GM23338 (cell line): ENCODE measurements at regions not wholly inside any gene's neighbourhood (a gene's known extent, or its start where the extent isn't known, plus 50 kb on each side); places are given as distances from the start of the nearest gene placed in this dataset.

Experiments
- ATAC-seq: fragments of 200-7000 bp; cut with Tn5 transposase; 3 replicates; pipeline ENCODE4 v1.9.1; 2020
- DNase-seq: peaks from one replicate; pipeline ENCODE4 v3.0.0-alpha.2; 2015; ENCODE audit warnings: low spot score
- H2AFZ ChIP-seq: fragments of 200-600 bp; sonication (generic); 2 replicates; pipeline ENCODE4 v1.8.0; 2016; ENCODE audit warnings: antibody characterized with exemption, mild to moderate bottlenecking, moderate library complexity
- H3F3A ChIP-seq: fragments of 200-600 bp; sonication (generic); replicated peaks from 2 replicates; pipeline ENCODE4 v1.8.0; 2017; ENCODE audit warnings: antibody characterized with exemption, mixed run types, low read depth
- H3K27ac ChIP-seq: fragments of 200-600 bp; sonication (generic); 2 replicates; pipeline ENCODE4 v1.6.1; 2016; ENCODE audit warnings: low read depth
- H3K27me3 ChIP-seq: fragments of 200-600 bp; sonication (generic); 2 replicates; pipeline ENCODE4 v1.8.0; 2016; ENCODE audit warnings: mild to moderate bottlenecking, mixed run types, moderate library complexity; ENCODE audit not compliant: insufficient read depth
- H3K36me3 ChIP-seq: fragments of 200-600 bp; sonication (generic); 2 replicates; pipeline ENCODE4 v1.8.0; 2016; ENCODE audit warnings: mild to moderate bottlenecking; ENCODE audit not compliant: insufficient read depth
- H3K4me1 ChIP-seq: fragments of 200-600 bp; sonication (generic); 2 replicates; pipeline ENCODE4 v1.8.0; 2016; ENCODE audit warnings: mild to moderate bottlenecking, moderate library complexity; ENCODE audit not compliant: insufficient read depth
- H3K4me2 ChIP-seq: fragments of 200-600 bp; sonication (generic); 2 replicates; pipeline ENCODE4 v1.7.1; 2017; ENCODE audit warnings: mixed run types
- H3K4me3 ChIP-seq: fragments of 200-600 bp; sonication (generic); 2 replicates; pipeline ENCODE4 v1.6.1; 2016; ENCODE audit warnings: mixed run types
- H3K79me2 ChIP-seq: fragments of 200-600 bp; sonication (generic); replicated peaks from 2 replicates; pipeline ENCODE4 v1.8.0; 2017; ENCODE audit warnings: mild to moderate bottlenecking; ENCODE audit not compliant: insufficient read depth
- H3K9me2 ChIP-seq: fragments of 200-600 bp; sonication (generic); 2 replicates; pipeline ENCODE4 v1.8.0; 2017; ENCODE audit not compliant: insufficient read depth
- H4K20me1 ChIP-seq: fragments of 200-600 bp; sonication (generic); replicated peaks from 2 replicates; pipeline ENCODE4 v1.8.0; 2017; ENCODE audit warnings: mild to moderate bottlenecking; ENCODE audit not compliant: insufficient read depth
- H3K27ac Mint-ChIP-seq: 2 replicates; pipeline ENCODE4 v1.8.0; 2020; ENCODE audit warnings: inconsistent platforms, mild to moderate bottlenecking, moderate library complexity, mixed read lengths
- H3K27me3 Mint-ChIP-seq: 3 replicates; pipeline ENCODE4 v1.8.0; 2022; ENCODE audit warnings: low read depth, mild to moderate bottlenecking, moderate library complexity, mixed read lengths, inconsistent platforms; ENCODE audit not compliant: insufficient read depth, poor library complexity
- H3K36me3 Mint-ChIP-seq: 3 replicates; pipeline ENCODE4 v1.8.0; 2021; ENCODE audit warnings: low read depth, mild to moderate bottlenecking, inconsistent platforms, moderate library complexity, mixed read lengths
- H3K4me1 Mint-ChIP-seq: 3 replicates; pipeline ENCODE4 v1.8.0; 2020; ENCODE audit warnings: mild to moderate bottlenecking, inconsistent platforms, mixed read lengths
- H3K4me3 Mint-ChIP-seq: 3 replicates; pipeline ENCODE4 v1.8.0; 2021; ENCODE audit warnings: moderate library complexity, mild to moderate bottlenecking, inconsistent platforms, mixed read lengths
- H3K9me3 Mint-ChIP-seq: 3 replicates; pipeline ENCODE4 v1.8.0; 2020; ENCODE audit warnings: moderate library complexity, mild to moderate bottlenecking, inconsistent platforms, mixed read lengths
- CREB1 ChIP-seq: fragments of 250-450 bp; sonication (Bioruptor Pico); IDR thresholded peaks from 2 replicates; pipeline ENCODE4 v1.5.0; 2020; ENCODE audit warnings: low read depth, mild to moderate bottlenecking, moderate library complexity
- CTCF ChIP-seq, 2 experiments: fragments of 200-600 bp in 1 of 2; sonication (generic) in 1 of 2; conservative IDR thresholded peaks; 2 replicates each; pipeline versions ENCODE4 v1.5.1 to v1.6.1; 2016 to 2017; ENCODE audit warnings: antibody characterized with exemption in 2 of 2, low read depth in 2 of 2, mild to moderate bottlenecking in 2 of 2, moderate library complexity in 1 of 2
- EZH2 ChIP-seq: fragments of 200-600 bp; sonication (generic); IDR thresholded peaks from one replicate; pipeline ENCODE4 v1.8.0; 2017; ENCODE audit warnings: antibody characterized with exemption, mild to moderate bottlenecking, low read depth; ENCODE audit not compliant: unreplicated experiment
- EZH2phosphoT487 ChIP-seq: fragments of 200-600 bp; sonication (generic); IDR thresholded peaks from one replicate; pipeline ENCODE4 v1.8.1; 2018; ENCODE audit warnings: antibody characterized with exemption; ENCODE audit not compliant: unreplicated experiment
- JUNB ChIP-seq: IDR thresholded peaks from one replicate; pipeline ENCODE4 v1.6.1; 2016; ENCODE audit warnings: antibody characterized with exemption; ENCODE audit not compliant: unreplicated experiment
- NANOG ChIP-seq: IDR thresholded peaks from 2 replicates; pipeline ENCODE4 v1.6.1; 2016; ENCODE audit warnings: antibody characterized with exemption, borderline replicate concordance
- POLR2AphosphoS5 ChIP-seq: IDR thresholded peaks from 2 replicates; pipeline ENCODE4 v1.6.1; 2016; ENCODE audit warnings: antibody characterized with exemption, low read depth
- REST ChIP-seq: IDR thresholded peaks from one replicate; pipeline ENCODE4 v1.6.1; 2018; ENCODE audit warnings: antibody characterized with exemption; ENCODE audit not compliant: unreplicated experiment
- STAT1 ChIP-seq: IDR thresholded peaks from one replicate; pipeline ENCODE4 v1.6.1; 2016; ENCODE audit warnings: antibody characterized with exemption; ENCODE audit not compliant: unreplicated experiment
- ZNF114 ChIP-seq: fragments of 250-450 bp; sonication (Bioruptor Pico); IDR thresholded peaks from 2 replicates; pipeline ENCODE4 v1.5.0; 2020; ENCODE audit warnings: mild to moderate bottlenecking, moderate library complexity
- ZNF331 ChIP-seq: fragments of 250-450 bp; sonication (Bioruptor Pico); IDR thresholded peaks from 2 replicates; pipeline ENCODE4 v1.5.0; 2020; ENCODE audit warnings: low read depth, mild to moderate bottlenecking, moderate library complexity
- ZNF462 ChIP-seq: fragments of 250-450 bp; sonication (Bioruptor Pico); IDR thresholded peaks from 2 replicates; pipeline ENCODE4 v1.5.0; 2020; ENCODE audit warnings: mild to moderate bottlenecking, moderate library complexity
- TF ChIP-seq, protein P1 (sequence below): IDR thresholded peaks from 2 replicates; pipeline ENCODE4 v1.6.1; 2016; ENCODE audit warnings: antibody characterized with exemption

- TF ChIP-seq REST (no peak), POLR2AphosphoS5 (no peak), ZNF331 (CRISPR knock-in tag) (no peak), EZH2 (no peak), STAT1 (no peak), ZNF114 (CRISPR knock-in tag) (no peak)
- TF ChIP-seq, protein P1, sequence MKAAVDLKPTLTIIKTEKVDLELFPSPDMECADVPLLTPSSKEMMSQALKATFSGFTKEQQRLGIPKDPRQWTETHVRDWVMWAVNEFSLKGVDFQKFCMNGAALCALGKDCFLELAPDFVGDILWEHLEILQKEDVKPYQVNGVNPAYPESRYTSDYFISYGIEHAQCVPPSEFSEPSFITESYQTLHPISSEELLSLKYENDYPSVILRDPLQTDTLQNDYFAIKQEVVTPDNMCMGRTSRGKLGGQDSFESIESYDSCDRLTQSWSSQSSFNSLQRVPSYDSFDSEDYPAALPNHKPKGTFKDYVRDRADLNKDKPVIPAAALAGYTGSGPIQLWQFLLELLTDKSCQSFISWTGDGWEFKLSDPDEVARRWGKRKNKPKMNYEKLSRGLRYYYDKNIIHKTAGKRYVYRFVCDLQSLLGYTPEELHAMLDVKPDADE = no peak
Measured at GRCh38 chr18:78113136-78113939, 863.7 kb downstream of the GALR1 start (continued).

DNA sequence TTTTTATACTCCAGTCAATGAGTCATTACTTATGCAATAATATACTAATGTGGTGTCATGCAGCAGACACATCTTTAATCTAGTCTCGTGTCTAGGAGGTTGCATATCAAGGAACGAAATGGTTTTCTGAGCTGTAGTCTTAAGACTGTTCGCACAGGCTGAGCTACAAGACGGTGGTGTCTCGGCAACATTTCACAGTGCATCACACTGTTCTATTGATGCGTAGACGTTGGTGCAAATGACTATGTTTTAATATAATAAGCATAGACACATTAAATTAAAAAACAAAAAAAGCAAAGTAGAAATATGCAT is 864.2 kb downstream of the GALR1 start:
- H3K27ac ChIP-seq = no peak overlapping the region
- no peak for DNase-seq
- peaks cover 95% of the 10 kb centered on the region for H3K9me3 Mint-ChIP-seq
- TF ChIP-seq ZNF462 (CRISPR knock-in tag) (no peak), EZH2phosphoT487 (no peak), JUNB (no peak), CREB1 (CRISPR knock-in tag) (no peak), ZNF331 (CRISPR knock-in tag) (no peak), POLR2AphosphoS5 (no peak), NANOG (no peak), CTCF (conservative IDR thresholded peaks at IDR 0.05; ENCODE audit: low read depth in 2 of 2) (no peak)

More for the DNA sequence above, 864.2 kb downstream of the GALR1 start:
- peaks cover 27% of the 10 kb centered on the region for H3K36me3 Mint-ChIP-seq
- no peak for ATAC-seq
- Histone ChIP-seq H3K79me2 (no peaks in the 10 kb centered on the region), H3K4me3 (no peak overlapping the region), H3K27me3 (no peaks in the 10 kb centered on the region), H3K9me2 (no peaks in the 10 kb centered on the region), H3K4me1 (no peaks in the 10 kb centered on the region), H4K20me1 (no peaks in the 10 kb centered on the region), H3K4me2 (no peak overlapping the region), H2AFZ (no peak overlapping the region), H3K36me3 (no peaks in the 10 kb centered on the region; the same call in 1 of the 2 replicates), H3F3A (no peaks in the 10 kb centered on the region)
- no peaks in the 10 kb centered on the region for H3K27me3 Mint-ChIP-seq
- H3K27ac Mint-ChIP-seq = no peak overlapping the region
- H3K4me3 Mint-ChIP-seq = no peak overlapping the region
- no peaks in the 10 kb centered on the region for H3K4me1 Mint-ChIP-seq
